Brain microvascular endothelial cell (primary cell): ENCODE measurements at regions not wholly inside any gene's neighbourhood (a gene's known extent, or its start where the extent isn't known, plus 50 kb on each side); places are given as distances from the start of the nearest gene placed in this dataset.

Experiments used
- DNase-seq: peaks from one replicate; pipeline ENCODE4 v3.0.0-alpha.2; 2020
- H3K27ac ChIP-seq: fragments of 250-450 bp; sonication (Bioruptor Pico); 2 replicates; pipeline ENCODE4 v1.5.1; 2020; ENCODE audit warnings: mild to moderate bottlenecking, moderate library complexity
- H3K27me3 ChIP-seq: fragments of 250-450 bp; sonication (Bioruptor Pico); replicated peaks from 2 replicates; pipeline ENCODE4 v1.5.1; 2020; ENCODE audit warnings: mild to moderate bottlenecking
- H3K36me3 ChIP-seq: fragments of 250-450 bp; sonication (Bioruptor Pico); replicated peaks from 2 replicates; pipeline ENCODE4 v1.5.1; 2020; ENCODE audit warnings: mild to moderate bottlenecking
- H3K4me3 ChIP-seq: 2 replicates; pipeline ENCODE4 v1.5.1; 2011; ENCODE audit warnings: low read depth, mild to moderate bottlenecking, control low read depth, low read length, moderate library complexity
- in situ Hi-C: cut with HindIII; loops from 2 replicates; pipeline ENCODE4 v1.10.0; 2017; ENCODE audit warnings: low sequenced_read_pairs, low pct_ligation_motif_present
- TF ChIP-seq, protein P1 (sequence below): IDR thresholded peaks from 2 replicates; pipeline ENCODE4 v1.5.1; 2011; ENCODE audit warnings: low read depth, mild to moderate bottlenecking, moderate library complexity, low read length, control low read depth, inconsistent platforms; ENCODE audit errors: missing control alignments

DNA sequence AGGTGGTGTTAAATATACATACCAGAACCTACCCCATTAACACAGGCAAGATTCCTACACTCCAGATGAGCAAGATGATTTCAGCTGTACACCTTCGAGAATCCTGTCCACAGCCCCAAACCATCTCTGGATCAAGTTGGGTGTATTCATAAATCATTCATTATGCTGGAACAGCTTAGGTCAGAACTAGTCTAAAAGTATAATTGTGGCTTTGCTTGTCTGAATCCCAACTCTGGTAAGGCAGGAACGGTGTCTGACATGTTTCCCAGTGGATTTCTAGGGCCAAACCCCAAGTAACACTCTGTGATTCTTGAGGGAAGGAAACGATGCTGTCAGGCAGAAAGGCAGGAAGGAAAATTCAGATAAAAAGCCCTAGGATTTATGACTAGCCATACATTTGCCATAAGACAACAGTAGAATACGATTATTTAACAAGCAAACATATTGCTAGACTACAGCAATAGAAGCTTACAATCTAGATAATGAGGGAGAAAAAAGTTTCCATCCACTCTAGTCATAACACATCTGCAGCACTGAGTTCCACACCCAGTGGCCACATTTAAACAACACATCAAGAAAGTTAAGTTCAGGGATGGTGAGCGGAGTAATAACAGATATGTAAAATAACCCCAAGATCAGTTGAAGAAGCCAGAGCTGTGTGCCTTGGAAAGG lies 444.8 kb downstream of the RND3 start:
- DNase-seq: no peak
- Histone ChIP-seq H3K4me3 (no peak overlapping the region), H3K27me3 (no peaks in the 10 kb centered on the region), H3K36me3 (no peaks in the 10 kb centered on the region), H3K27ac (no peak overlapping the region)
- TF ChIP-seq, protein P1, sequence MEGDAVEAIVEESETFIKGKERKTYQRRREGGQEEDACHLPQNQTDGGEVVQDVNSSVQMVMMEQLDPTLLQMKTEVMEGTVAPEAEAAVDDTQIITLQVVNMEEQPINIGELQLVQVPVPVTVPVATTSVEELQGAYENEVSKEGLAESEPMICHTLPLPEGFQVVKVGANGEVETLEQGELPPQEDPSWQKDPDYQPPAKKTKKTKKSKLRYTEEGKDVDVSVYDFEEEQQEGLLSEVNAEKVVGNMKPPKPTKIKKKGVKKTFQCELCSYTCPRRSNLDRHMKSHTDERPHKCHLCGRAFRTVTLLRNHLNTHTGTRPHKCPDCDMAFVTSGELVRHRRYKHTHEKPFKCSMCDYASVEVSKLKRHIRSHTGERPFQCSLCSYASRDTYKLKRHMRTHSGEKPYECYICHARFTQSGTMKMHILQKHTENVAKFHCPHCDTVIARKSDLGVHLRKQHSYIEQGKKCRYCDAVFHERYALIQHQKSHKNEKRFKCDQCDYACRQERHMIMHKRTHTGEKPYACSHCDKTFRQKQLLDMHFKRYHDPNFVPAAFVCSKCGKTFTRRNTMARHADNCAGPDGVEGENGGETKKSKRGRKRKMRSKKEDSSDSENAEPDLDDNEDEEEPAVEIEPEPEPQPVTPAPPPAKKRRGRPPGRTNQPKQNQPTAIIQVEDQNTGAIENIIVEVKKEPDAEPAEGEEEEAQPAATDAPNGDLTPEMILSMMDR: no peak
- in situ Hi-C loops: no loop called here

- DNase-seq: peak; percentile 24
- Histone ChIP-seq H3K27me3 (no peaks in the 10 kb centered on the region), H3K27ac (peak overlapping the region; percentile 62), H3K4me3 (no peak overlapping the region), H3K36me3 (no peaks in the 10 kb centered on the region)
- TF ChIP-seq, protein P1: no peak
- in situ Hi-C loops: no loop called here
Observed at GRCh38 chr2:150041722-150042425, 445.6 kb downstream of the RND3 start.

DNA sequence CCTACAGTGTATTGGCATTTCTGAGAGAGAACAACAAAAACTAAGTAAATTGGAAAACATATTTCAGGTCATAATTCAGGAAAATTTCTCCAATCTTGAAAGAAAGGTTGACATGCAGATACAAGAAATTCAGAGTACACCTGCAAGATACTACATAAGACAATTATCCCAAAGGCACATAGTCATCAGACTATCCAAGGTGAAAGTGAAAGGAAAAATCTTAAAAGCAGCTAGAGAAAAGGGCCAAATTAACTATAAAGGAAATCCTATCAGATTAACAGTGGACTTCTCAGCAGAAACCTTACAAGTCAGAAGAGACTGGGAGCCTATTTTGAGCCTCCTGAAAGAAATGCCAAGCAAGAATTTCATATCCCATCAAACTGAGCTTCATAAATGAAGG lies 449.0 kb upstream of the MMADHC start:
- TF ChIP-seq, protein P1: no peak
- in situ Hi-C loops: no loop called here
- no peak overlapping the region for H3K4me3 ChIP-seq

DNA sequence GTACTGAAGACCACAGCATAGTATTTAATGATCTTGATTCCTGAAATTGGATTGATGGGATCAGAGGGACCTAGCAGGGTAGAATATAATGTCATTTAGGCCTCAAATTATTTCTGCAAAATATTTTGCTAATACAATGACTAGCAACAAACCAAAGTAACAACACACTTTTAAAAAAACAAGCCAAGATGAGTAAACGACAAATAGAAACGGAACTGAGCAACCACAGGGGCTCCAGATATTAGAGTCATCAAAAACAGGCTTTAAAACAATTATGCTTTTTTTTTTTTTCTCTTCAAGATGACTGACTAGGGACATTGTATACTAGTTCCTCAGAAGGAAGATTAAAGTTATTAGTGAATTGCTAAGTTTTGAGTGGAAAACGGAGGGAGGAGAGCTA lies 447.1 kb upstream of the MMADHC start:
- in situ Hi-C loops: no loop called here
- no peaks in the 10 kb centered on the region for H3K36me3 ChIP-seq

More for the DNA sequence above, 449.0 kb upstream of the MMADHC start:
- H3K27me3 ChIP-seq: no peaks in the 10 kb centered on the region
- H3K27ac ChIP-seq: no peak overlapping the region
- no peak for DNase-seq
- H3K36me3 ChIP-seq: no peaks in the 10 kb centered on the region

DNA sequence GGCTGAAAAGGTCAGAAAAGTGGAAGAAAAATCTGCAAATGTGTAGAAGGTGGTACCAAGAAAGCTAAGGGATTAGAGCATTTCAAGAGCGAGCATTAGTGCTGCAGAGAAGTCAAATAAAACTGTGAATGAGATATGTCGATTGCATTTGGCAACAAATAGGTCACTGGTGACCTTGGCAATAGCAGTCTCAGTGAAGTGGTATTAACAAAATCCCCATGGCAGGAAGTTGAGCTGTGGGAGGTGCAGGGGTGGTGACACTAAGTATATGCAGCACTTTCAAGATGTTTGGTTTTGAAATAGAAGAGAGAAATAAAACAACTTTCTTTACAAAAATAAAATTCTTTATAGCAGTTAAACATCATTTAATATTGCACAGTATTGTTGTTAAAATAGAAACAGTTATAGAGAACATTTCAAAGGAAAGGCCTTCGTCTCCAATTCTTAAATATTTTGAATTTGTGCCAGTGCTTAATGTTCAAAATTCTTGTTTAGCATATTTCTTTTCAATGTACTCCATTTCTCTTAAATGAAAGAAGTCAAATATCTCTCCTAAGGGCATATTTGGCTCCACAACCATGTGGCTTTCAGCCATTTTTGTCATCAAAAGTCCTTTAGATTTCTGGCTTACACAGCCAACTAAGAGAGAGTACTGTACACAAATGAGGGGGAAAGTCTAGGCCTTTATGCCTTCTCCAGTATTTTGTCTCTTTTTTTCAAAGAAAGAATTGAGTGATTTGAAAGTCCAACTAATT lies 443.0 kb upstream of the MMADHC start:
- TF ChIP-seq, protein P1: no peak
- DNase-seq: no peak
- no peak overlapping the region for H3K27ac ChIP-seq
- in situ Hi-C loops: no loop called here
- no peaks in the 10 kb centered on the region for H3K36me3 ChIP-seq
- H3K27me3 ChIP-seq: no peaks in the 10 kb centered on the region
- no peak overlapping the region for H3K4me3 ChIP-seq

More for the DNA sequence above, 447.1 kb upstream of the MMADHC start:
- no peaks in the 10 kb centered on the region for H3K27me3 ChIP-seq
- H3K27ac ChIP-seq: no peak overlapping the region
- TF ChIP-seq, protein P1: no peak
- DNase-seq: no peak
- H3K4me3 ChIP-seq: no peak overlapping the region
